ENCODE measurements at regions not wholly inside any gene's neighbourhood (a gene's known extent, or its start where the extent isn't known, plus 50 kb on each side); places are given as distances from the start of the nearest gene placed in this dataset.

DNA sequence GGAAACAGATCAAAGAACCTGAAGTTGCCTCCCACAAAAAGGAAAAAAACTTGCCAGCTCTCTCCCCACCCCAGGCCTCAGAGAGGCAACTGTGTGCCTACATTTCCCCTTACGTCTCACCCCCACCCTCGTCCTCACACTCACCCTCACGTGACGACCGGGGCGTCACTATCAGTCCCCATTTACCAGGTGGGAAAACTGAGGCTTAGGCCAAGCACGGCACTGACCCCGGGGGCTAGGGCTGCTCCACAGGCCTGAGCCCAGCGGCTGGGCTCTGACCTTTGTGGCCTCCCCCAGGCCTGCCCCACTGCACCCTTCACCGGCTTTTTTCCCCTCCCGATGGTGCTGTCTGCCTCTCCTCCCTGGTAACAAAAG, 51.5 kb upstream of the RUNX3 start:
- TF ChIP-seq POLR2AphosphoS5 (IDR thresholded peaks at IDR 0.05; ENCODE audit: borderline replicate concordance, low read depth, low read length) = no peak
- TF ChIP-seq EZH2 (IDR thresholded peaks at IDR 0.05) = no peak
- no peak for TF ChIP-seq FOXP2 (optimal IDR thresholded peaks at IDR 0.05; ENCODE audit: control extremely low read depth, extremely low read length, insufficient read depth)
